HEK293 (cell line): ENCODE measurements at regions not wholly inside any gene's neighbourhood (a gene's known extent, or its start where the extent isn't known, plus 50 kb on each side); places are given as distances from the start of the nearest gene placed in this dataset.

Source experiments
- CTCF ChIA-PET: fragments of 350-600 bp; formaldehyde crosslinking; extraction: SDS; loops from one replicate; lab custom pipeline; 2021; ENCODE audit warnings: antibody characterized with exemption; lab: Yijun Ruan, JAX
- POLR2A ChIA-PET: fragments of 300-600 bp; formaldehyde crosslinking; extraction: SDS; loops from one replicate; lab custom pipeline; 2020; ENCODE audit warnings: antibody characterized with exemption, inconsistent platforms; lab: Yijun Ruan, JAX
- H3K27ac ChIP-seq: fragments of 200-500 bp; sonication (Bioruptor generic); 2 replicates; pipeline ENCODE4 v1.5.1; 2014; ENCODE audit warnings: low read depth, low read length, control low read depth, inconsistent platforms; ENCODE audit errors: extremely low read depth
- H3K36me3 ChIP-seq, 2 experiments: fragments of 200-500 bp in 1 of 2; sonication (Bioruptor generic) in 1 of 2; 1 replicate in 1 of 2; 2 replicates in 1 of 2; pipeline ENCODE4 v1.5.1; 2014 to 2017; ENCODE audit warnings: inconsistent platforms in 2 of 2, low read length in 2 of 2; ENCODE audit not compliant: control insufficient read depth in 2 of 2, insufficient read depth in 1 of 2
- H3K4me1 ChIP-seq: fragments of 200-500 bp; sonication (Bioruptor generic); 2 replicates; pipeline ENCODE4 v1.5.1; 2014; ENCODE audit warnings: mild to moderate bottlenecking, low read length, inconsistent platforms; ENCODE audit not compliant: control insufficient read depth, insufficient read depth
- H3K4me3 ChIP-seq: 2 replicates; pipeline ENCODE4 v1.5.1; 2011; ENCODE audit warnings: low read depth, mild to moderate bottlenecking, control low read depth, low read length, moderate library complexity
- H3K9me3 ChIP-seq: fragments of 200-500 bp; sonication (Bioruptor generic); 2 replicates; pipeline ENCODE4 v1.5.1; 2014; ENCODE audit warnings: low read depth, low read length, inconsistent platforms; ENCODE audit not compliant: control insufficient read depth, insufficient read depth
- CTCF ChIP-seq: fragments of 450-650 bp; formaldehyde crosslinking; IDR thresholded peaks from 2 replicates; pipeline ENCODE4 v1.5.1; 2016; ENCODE audit warnings: missing biosample characterization, missing genetic modification characterization
- GLI2 ChIP-seq: fragments of 450-650 bp; formaldehyde crosslinking; IDR thresholded peaks from 2 replicates; pipeline ENCODE4; 2017; ENCODE audit warnings: missing biosample characterization, missing genetic modification characterization, low read depth, borderline replicate concordance
- PBX3 ChIP-seq: sonication (generic); formaldehyde crosslinking; IDR thresholded peaks from 2 replicates; pipeline ENCODE4 v1.8.1; 2022; ENCODE audit warnings: mild to moderate bottlenecking, moderate library complexity, missing genetic modification reagents
- ZBTB20 ChIP-seq: fragments of 450-650 bp; formaldehyde crosslinking; IDR thresholded peaks from 2 replicates; pipeline ENCODE4 v1.5.1; 2016; ENCODE audit warnings: missing biosample characterization, missing genetic modification characterization
- ZFP41 ChIP-seq: fragments of 450-650 bp; formaldehyde crosslinking; IDR thresholded peaks from 2 replicates; pipeline ENCODE4 v1.5.1; 2016; ENCODE audit warnings: missing biosample characterization, missing genetic modification characterization, borderline replicate concordance
- ZIC2 ChIP-seq: fragments of 450-650 bp; formaldehyde crosslinking; IDR thresholded peaks from 2 replicates; pipeline ENCODE4 v1.5.1; 2016; ENCODE audit warnings: missing biosample characterization, missing genetic modification characterization
- ZNF133 ChIP-seq: fragments of 450-650 bp; formaldehyde crosslinking; IDR thresholded peaks from 2 replicates; pipeline ENCODE4 v1.5.1; 2016; ENCODE audit warnings: missing biosample characterization, missing genetic modification characterization
- ZNF473 ChIP-seq: fragments of 450-650 bp; formaldehyde crosslinking; IDR thresholded peaks from 2 replicates; pipeline ENCODE4 v1.5.1; 2017; ENCODE audit warnings: missing biosample characterization, missing genetic modification characterization
- ZNF48 ChIP-seq: fragments of 450-650 bp; formaldehyde crosslinking; IDR thresholded peaks from 2 replicates; pipeline ENCODE4 v1.5.1; 2016; ENCODE audit warnings: missing biosample characterization, missing genetic modification characterization
- ZNF549 ChIP-seq: fragments of 450-650 bp; IDR thresholded peaks from 2 replicates; pipeline ENCODE4 v1.5.1; 2018; ENCODE audit warnings: missing biosample characterization, missing genetic modification characterization, mild to moderate bottlenecking, inconsistent platforms, moderate library complexity
- ZNF629 ChIP-seq: fragments of 450-650 bp; formaldehyde crosslinking; IDR thresholded peaks from 2 replicates; pipeline ENCODE4 v1.5.1; 2017; ENCODE audit warnings: missing biosample characterization, missing genetic modification characterization
- ZNF654 ChIP-seq: fragments of 450-650 bp; formaldehyde crosslinking; IDR thresholded peaks from 2 replicates; pipeline ENCODE4 v1.5.1; 2016; ENCODE audit warnings: low read depth, missing biosample characterization, missing genetic modification characterization
- ZNF747 ChIP-seq: fragments of 450-650 bp; formaldehyde crosslinking; IDR thresholded peaks from 2 replicates; pipeline ENCODE4 v1.5.1; 2016; ENCODE audit warnings: missing biosample characterization, missing genetic modification characterization
- ZNF768 ChIP-seq: fragments of 450-650 bp; formaldehyde crosslinking; IDR thresholded peaks from 2 replicates; pipeline ENCODE4 v1.5.1; 2018; ENCODE audit warnings: missing biosample characterization, mild to moderate bottlenecking, missing genetic modification characterization
- TF ChIP-seq, protein P1 (sequence below): fragments of 450-650 bp; formaldehyde crosslinking; optimal IDR thresholded peaks from 2 replicates; pipeline ENCODE3; 2016; ENCODE audit warnings: missing biosample characterization, mild to moderate bottlenecking, missing genetic modification characterization
- TF ChIP-seq, protein P2 (sequence below): fragments of 450-650 bp; formaldehyde crosslinking; IDR thresholded peaks from 2 replicates; pipeline ENCODE4 v1.5.1; 2017; ENCODE audit warnings: missing biosample characterization, missing genetic modification characterization
- TF ChIP-seq, protein P3 (sequence below): fragments of 450-650 bp; formaldehyde crosslinking; IDR thresholded peaks from 2 replicates; pipeline ENCODE4 v1.5.1; 2016; ENCODE audit warnings: missing biosample characterization, missing genetic modification characterization

DNA sequence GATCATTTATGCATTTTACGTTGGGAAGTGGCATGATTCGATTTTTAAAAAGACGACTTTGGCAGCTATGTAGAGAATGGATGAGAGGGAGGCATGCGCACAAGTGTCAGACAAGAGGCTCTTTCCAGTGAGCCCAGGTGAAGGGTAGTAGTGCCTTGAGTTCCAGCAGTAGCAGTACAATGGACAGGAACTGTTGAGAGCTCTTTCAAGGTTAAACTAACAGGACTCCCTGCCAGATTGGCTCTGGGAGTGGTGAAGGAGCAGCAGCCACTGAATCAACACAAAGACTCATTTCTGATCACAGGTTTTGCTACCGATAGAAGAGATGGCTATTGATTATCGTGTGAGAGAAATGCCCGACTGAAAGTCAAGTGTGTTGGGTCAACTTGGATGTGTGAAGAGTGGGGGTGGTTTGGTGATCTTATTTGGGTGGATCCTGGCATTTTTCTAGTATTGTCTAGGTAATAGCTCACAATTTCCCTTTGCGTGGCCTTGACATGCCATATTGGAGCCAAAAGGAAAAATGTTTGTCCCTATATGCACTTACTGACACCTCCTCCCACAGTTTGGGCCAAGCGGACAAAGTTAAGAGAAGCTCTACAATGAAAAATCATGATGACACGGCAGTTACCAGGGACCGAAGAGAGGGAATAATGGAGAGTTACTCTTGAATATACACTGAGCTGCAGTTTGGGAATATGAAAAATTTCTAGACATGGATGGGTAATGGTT, 81.6 kb upstream of the MDFIC2 start:
- TF ChIP-seq ZNF549 (no peak), ZNF654 (tag by site-specific recombination) (no peak), GLI2 (tag by site-specific recombination) (no peak), ZIC2 (tag by site-specific recombination) (no peak), ZNF473 (tag by site-specific recombination) (no peak), ZNF747 (tag by site-specific recombination) (no peak), PBX3 (CRISPR knock-in tag) (no peak), ZNF629 (tag by site-specific recombination) (no peak), ZNF48 (tag by site-specific recombination) (no peak)
- TF ChIP-seq, protein P1, sequence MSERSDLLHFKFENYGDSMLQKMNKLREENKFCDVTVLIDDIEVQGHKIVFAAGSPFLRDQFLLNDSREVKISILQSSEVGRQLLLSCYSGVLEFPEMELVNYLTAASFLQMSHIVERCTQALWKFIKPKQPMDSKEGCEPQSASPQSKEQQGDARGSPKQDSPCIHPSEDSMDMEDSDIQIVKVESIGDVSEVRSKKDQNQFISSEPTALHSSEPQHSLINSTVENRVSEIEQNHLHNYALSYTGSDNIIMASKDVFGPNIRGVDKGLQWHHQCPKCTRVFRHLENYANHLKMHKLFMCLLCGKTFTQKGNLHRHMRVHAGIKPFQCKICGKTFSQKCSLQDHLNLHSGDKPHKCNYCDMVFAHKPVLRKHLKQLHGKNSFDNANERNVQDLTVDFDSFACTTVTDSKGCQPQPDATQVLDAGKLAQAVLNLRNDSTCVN (tag by site-specific recombination) = no peak
- TF ChIP-seq, protein P2, sequence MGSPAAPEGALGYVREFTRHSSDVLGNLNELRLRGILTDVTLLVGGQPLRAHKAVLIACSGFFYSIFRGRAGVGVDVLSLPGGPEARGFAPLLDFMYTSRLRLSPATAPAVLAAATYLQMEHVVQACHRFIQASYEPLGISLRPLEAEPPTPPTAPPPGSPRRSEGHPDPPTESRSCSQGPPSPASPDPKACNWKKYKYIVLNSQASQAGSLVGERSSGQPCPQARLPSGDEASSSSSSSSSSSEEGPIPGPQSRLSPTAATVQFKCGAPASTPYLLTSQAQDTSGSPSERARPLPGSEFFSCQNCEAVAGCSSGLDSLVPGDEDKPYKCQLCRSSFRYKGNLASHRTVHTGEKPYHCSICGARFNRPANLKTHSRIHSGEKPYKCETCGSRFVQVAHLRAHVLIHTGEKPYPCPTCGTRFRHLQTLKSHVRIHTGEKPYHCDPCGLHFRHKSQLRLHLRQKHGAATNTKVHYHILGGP (tag by site-specific recombination) = no peak
- no peaks in the 10 kb centered on the region for H3K9me3 ChIP-seq
- CTCF ChIA-PET = no interaction called here

DNA sequence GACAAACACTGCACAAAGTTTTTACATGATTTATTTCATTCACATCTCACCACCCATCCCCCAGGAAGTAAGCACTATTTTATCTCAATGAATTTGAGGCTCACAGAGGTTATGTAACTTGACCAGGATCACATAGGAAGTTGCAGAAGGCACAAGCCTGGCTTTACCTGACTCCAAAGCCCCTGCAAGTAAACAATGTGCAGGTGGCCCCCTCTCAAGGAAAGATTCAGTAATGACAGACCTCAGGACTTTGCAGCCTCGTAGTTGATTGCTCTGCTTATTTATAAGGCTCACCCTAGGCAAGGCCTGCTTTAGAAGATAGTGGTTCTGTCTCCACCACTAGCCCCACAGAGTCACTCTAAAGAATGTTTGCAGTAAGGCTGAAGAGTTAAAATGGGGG, 79.8 kb upstream of the MDFIC2 start:
- H3K9me3 ChIP-seq = no peaks in the 10 kb centered on the region
- H3K4me3 ChIP-seq = no peak overlapping the region
- no peak for TF ChIP-seq ZNF768
- no peak for TF ChIP-seq CTCF
- TF ChIP-seq ZBTB20 (tag by site-specific recombination) = no peak
- TF ChIP-seq ZNF133 (tag by site-specific recombination) = no peak
- no peak for TF ChIP-seq ZFP41 (tag by site-specific recombination)
- TF ChIP-seq, protein P3, sequence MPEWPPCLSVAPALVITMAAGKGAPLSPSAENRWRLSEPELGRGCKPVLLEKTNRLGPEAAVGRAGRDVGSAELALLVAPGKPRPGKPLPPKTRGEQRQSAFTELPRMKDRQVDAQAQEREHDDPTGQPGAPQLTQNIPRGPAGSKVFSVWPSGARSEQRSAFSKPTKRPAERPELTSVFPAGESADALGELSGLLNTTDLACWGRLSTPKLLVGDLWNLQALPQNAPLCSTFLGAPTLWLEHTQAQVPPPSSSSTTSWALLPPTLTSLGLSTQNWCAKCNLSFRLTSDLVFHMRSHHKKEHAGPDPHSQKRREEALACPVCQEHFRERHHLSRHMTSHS (tag by site-specific recombination) = no peak
- H3K27ac ChIP-seq = no peak overlapping the region
- no peaks in the 10 kb centered on the region for H3K36me3 ChIP-seq
- H3K4me1 ChIP-seq = no peaks in the 10 kb centered on the region
- ChIA-PET CTCF (no interaction called here), POLR2A (no interaction called here)

More for the DNA sequence above, 81.6 kb upstream of the MDFIC2 start:
- H3K27ac ChIP-seq = no peak overlapping the region
- no peaks in the 10 kb centered on the region for H3K36me3 ChIP-seq
- POLR2A ChIA-PET = no interaction called here
- H3K4me3 ChIP-seq = no peak overlapping the region
- no peaks in the 10 kb centered on the region for H3K4me1 ChIP-seq
